ENCODE measurements at regions not wholly inside any gene's neighbourhood (a gene's known extent, or its start where the extent isn't known, plus 50 kb on each side); places are given as distances from the start of the nearest gene placed in this dataset.

DNA sequence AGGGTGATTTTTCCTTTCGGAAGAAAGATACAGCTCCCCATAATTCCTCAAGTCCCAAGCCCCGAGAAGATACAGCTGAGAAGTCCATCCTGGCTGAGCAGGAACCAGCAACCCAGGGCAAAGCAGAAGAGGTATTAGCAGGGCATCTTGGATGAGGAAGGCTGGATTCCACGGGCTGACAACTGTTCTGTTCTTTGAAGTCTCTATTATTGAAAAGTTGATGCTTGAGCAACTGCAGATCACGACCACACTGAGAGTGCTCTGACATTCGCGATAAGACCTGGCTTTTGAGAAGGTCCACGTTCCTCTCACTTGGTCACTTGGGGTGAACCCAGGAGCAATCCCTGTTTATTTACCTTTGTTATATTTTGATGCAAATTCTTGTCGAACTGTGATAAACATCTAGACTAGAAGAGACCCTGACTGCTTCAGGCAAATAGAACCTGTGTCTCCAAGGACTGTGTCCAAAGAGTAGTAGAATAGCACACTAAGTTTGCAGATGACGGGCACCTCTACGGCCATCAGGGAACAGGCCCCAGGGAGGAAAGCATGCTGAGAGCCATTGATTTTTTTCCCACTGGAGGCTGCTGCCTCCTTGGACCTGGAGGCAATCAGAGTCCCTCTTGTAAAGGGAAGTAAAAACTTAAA, 133.1 kb downstream of the ARL4C start:
- TF ChIP-seq, protein P1, sequence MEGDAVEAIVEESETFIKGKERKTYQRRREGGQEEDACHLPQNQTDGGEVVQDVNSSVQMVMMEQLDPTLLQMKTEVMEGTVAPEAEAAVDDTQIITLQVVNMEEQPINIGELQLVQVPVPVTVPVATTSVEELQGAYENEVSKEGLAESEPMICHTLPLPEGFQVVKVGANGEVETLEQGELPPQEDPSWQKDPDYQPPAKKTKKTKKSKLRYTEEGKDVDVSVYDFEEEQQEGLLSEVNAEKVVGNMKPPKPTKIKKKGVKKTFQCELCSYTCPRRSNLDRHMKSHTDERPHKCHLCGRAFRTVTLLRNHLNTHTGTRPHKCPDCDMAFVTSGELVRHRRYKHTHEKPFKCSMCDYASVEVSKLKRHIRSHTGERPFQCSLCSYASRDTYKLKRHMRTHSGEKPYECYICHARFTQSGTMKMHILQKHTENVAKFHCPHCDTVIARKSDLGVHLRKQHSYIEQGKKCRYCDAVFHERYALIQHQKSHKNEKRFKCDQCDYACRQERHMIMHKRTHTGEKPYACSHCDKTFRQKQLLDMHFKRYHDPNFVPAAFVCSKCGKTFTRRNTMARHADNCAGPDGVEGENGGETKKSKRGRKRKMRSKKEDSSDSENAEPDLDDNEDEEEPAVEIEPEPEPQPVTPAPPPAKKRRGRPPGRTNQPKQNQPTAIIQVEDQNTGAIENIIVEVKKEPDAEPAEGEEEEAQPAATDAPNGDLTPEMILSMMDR (conservative IDR thresholded peaks at IDR 0.05 in 1 of 2, IDR thresholded peaks at IDR 0.05 in 1 of 2; ENCODE audit: low read depth in 1 of 2, low read length in 2 of 2): no peak
- TF ChIP-seq EZH2 (IDR thresholded peaks at IDR 0.05; ENCODE audit: low read length, missing control alignments): no peak

Data from fibroblast of lung (primary cell).